ENCODE measurements at regions not wholly inside any gene's neighbourhood (a gene's known extent, or its start where the extent isn't known, plus 50 kb on each side); places are given as distances from the start of the nearest gene placed in this dataset.

DNA sequence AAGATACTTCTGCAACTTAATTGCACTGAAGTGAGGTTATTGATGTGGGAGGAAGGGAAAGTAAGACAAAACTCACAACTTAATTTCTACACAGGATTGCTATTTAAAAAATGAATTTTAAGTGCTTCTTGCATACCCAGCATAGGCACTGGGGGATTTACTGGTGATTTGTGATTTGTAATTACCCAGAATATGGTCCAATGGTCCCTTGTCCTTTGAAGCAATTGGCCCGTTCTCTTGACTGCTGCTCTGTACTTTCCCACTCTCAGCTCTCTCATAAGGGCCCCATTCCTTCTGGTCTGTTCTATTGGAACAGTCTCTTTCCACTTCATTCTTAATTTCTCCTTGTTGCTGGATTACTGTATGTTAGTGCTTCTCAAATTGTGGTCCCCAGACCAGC is 75.4 kb upstream of the SPATA31D4 start:
- H3K4me2 ChIP-seq (ENCODE audit: insufficient read depth, low read length): no peak overlapping the region
- no peaks in the 10 kb centered on the region for H3K27me3 ChIP-seq (ENCODE audit: insufficient read depth, low read length)
- no peaks in the 10 kb centered on the region for H3K36me3 ChIP-seq (ENCODE audit: insufficient read depth, low read length)
- no peaks in the 10 kb centered on the region for H3K9me3 ChIP-seq (ENCODE audit: low read depth, low read length)
- no peak for TF ChIP-seq CTCF (IDR thresholded peaks at IDR 0.05; ENCODE audit: extremely low read depth, low read depth, low read length)
- no peak overlapping the region for H3K27ac ChIP-seq (ENCODE audit: low read depth, low read length)
- no peak overlapping the region for H3K4me3 ChIP-seq (ENCODE audit: insufficient read depth, low read length)
- no peak overlapping the region for H2AFZ ChIP-seq (ENCODE audit: low read length)
- H4K20me1 ChIP-seq (ENCODE audit: insufficient read depth, low read length): no peaks in the 10 kb centered on the region
- DNase-seq (ENCODE audit: insufficient read length, low spot score, missing footprints): no peak
- no peaks in the 10 kb centered on the region for H3K79me2 ChIP-seq (ENCODE audit: insufficient read depth, low read length)
- H3K4me1 ChIP-seq (ENCODE audit: insufficient read depth, low read length): no peaks in the 10 kb centered on the region

DNA sequence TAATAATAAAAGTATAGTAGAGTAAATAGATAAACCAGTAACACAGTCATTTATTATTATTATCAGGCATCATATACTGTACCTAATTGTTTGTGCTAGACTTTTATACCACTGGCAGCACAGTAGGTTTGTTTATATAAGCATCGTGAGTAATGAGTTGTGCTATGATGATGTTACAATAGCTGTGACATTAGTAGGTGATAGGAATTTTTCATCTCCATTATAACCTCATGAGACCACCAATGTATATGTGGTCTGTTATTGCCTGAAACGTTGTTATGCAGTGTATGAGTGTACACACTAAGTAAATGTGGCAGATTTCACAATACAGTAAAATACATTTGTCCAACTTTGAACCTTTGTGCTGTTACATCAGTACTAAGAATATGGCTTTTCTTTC is 72.7 kb upstream of the SPATA31D4 start:
- H3K27ac ChIP-seq (ENCODE audit: low read depth, low read length): no peak overlapping the region
- H3K4me1 ChIP-seq (ENCODE audit: insufficient read depth, low read length): no peaks in the 10 kb centered on the region
- H3K4me2 ChIP-seq (ENCODE audit: insufficient read depth, low read length): no peak overlapping the region

GRCh38 chr9:81858657-81859430 is 69.4 kb upstream of the SPATA31D4 start:
- no peaks in the 10 kb centered on the region for H4K20me1 ChIP-seq (ENCODE audit: insufficient read depth, low read length)
- H3K27ac ChIP-seq (ENCODE audit: low read depth, low read length): no peak overlapping the region
- H2AFZ ChIP-seq (ENCODE audit: low read length): no peak overlapping the region
- no peaks in the 10 kb centered on the region for H3K36me3 ChIP-seq (ENCODE audit: insufficient read depth, low read length)
- TF ChIP-seq CTCF (IDR thresholded peaks at IDR 0.05; ENCODE audit: extremely low read depth, low read depth, low read length): no peak
- no peak overlapping the region for H3K4me3 ChIP-seq (ENCODE audit: insufficient read depth, low read length)
- H3K9me3 ChIP-seq (ENCODE audit: low read depth, low read length): no peaks in the 10 kb centered on the region
- no peaks in the 10 kb centered on the region for H3K27me3 ChIP-seq (ENCODE audit: insufficient read depth, low read length)
- no peak for DNase-seq (ENCODE audit: insufficient read length, low spot score, missing footprints)
- no peaks in the 10 kb centered on the region for H3K79me2 ChIP-seq (ENCODE audit: insufficient read depth, low read length)
- H3K4me1 ChIP-seq (ENCODE audit: insufficient read depth, low read length): peaks cover 6% of the 10 kb centered on the region
- H3K4me2 ChIP-seq (ENCODE audit: insufficient read depth, low read length): no peak overlapping the region

More for the DNA sequence above, 72.7 kb upstream of the SPATA31D4 start:
- TF ChIP-seq CTCF (IDR thresholded peaks at IDR 0.05; ENCODE audit: extremely low read depth, low read depth, low read length): no peak
- Histone ChIP-seq H2AFZ (ENCODE audit: low read length) (no peak overlapping the region), H3K79me2 (ENCODE audit: insufficient read depth, low read length) (no peaks in the 10 kb centered on the region), H3K36me3 (ENCODE audit: insufficient read depth, low read length) (no peaks in the 10 kb centered on the region), H3K4me3 (ENCODE audit: insufficient read depth, low read length) (no peak overlapping the region), H3K27me3 (ENCODE audit: insufficient read depth, low read length) (no peaks in the 10 kb centered on the region), H3K9me3 (ENCODE audit: low read depth, low read length) (no peaks in the 10 kb centered on the region), H4K20me1 (ENCODE audit: insufficient read depth, low read length) (no peaks in the 10 kb centered on the region)
- no peak for DNase-seq (ENCODE audit: insufficient read length, low spot score, missing footprints)

DNA sequence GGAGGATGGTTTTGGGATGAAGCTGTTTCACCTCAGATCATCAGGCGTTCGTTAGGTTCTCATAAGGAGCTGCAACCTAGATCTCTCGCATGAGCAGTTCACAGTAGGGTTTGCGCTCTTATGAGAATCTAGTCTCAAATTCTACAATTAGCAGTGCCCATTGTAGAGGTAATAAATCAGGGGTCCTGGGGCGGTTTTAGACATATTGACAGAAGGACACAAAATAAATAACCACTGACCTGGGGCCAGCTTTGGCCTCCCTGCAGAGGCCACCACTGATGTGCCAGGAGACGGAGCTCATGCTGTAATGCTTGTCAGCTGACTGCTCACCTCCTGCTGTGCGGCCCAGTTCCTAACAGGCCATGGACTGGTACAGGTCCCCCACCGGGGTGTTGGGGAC is 67.6 kb upstream of the SPATA31D4 start:
- TF ChIP-seq CTCF (IDR thresholded peaks at IDR 0.05; ENCODE audit: extremely low read depth, low read depth, low read length): no peak
- Histone ChIP-seq H4K20me1 (ENCODE audit: insufficient read depth, low read length) (no peaks in the 10 kb centered on the region), H3K36me3 (ENCODE audit: insufficient read depth, low read length) (no peaks in the 10 kb centered on the region)

More for the DNA sequence above, 67.6 kb upstream of the SPATA31D4 start:
- Histone ChIP-seq H3K27ac (ENCODE audit: low read depth, low read length) (no peak overlapping the region), H3K4me3 (ENCODE audit: insufficient read depth, low read length) (no peak overlapping the region), H3K27me3 (ENCODE audit: insufficient read depth, low read length) (no peaks in the 10 kb centered on the region), H3K9me3 (ENCODE audit: low read depth, low read length) (no peaks in the 10 kb centered on the region), H3K79me2 (ENCODE audit: insufficient read depth, low read length) (no peaks in the 10 kb centered on the region), H3K4me1 (ENCODE audit: insufficient read depth, low read length) (peaks cover 6% of the 10 kb centered on the region), H2AFZ (ENCODE audit: low read length) (no peak overlapping the region), H3K4me2 (ENCODE audit: insufficient read depth, low read length) (no peak overlapping the region)
- DNase-seq (ENCODE audit: insufficient read length, low spot score, missing footprints): no peak
